WTC11 (cell line): ENCODE measurements at regions not wholly inside any gene's neighbourhood (a gene's known extent, or its start where the extent isn't known, plus 50 kb on each side); places are given as distances from the start of the nearest gene placed in this dataset.

Experiments used
- ATAC-seq: fragments of 200-7000 bp; cut with Tn5 transposase; 2 replicates; pipeline ENCODE4 v1.10.0; 2021; ENCODE audit warnings: mild to moderate bottlenecking, moderate library complexity
- CTCF ChIA-PET: fragments of 300-600 bp; sonication (Branson Sonifier 250); formaldehyde crosslinking; loops from one replicate; lab custom pipeline; 2021; ENCODE audit warnings: antibody characterized with exemption; lab: Charles Lee
- POLR2A ChIA-PET: fragments of 350-600 bp; sonication (Branson Sonifier 250); formaldehyde crosslinking; loops from one replicate; lab custom pipeline; 2021; ENCODE audit warnings: antibody characterized with exemption; lab: Charles Lee
- DNase-seq: peaks from one replicate; pipeline ENCODE4 v3.0.0; 2021; ENCODE audit warnings: low spot score
- H3K27ac Mint-ChIP-seq: 2 replicates; pipeline ENCODE4 v1.8.0; 2021; ENCODE audit warnings: mixed read lengths
- H3K27me3 Mint-ChIP-seq: 2 replicates; pipeline ENCODE4 v1.8.0; 2021; ENCODE audit warnings: low read depth, mild to moderate bottlenecking, moderate library complexity, mixed read lengths
- H3K36me3 Mint-ChIP-seq: 2 replicates; pipeline ENCODE4 v1.8.0; 2021; ENCODE audit warnings: mixed read lengths
- H3K4me1 Mint-ChIP-seq: 2 replicates; pipeline ENCODE4 v1.8.0; 2022; ENCODE audit warnings: mixed read lengths
- H3K4me3 Mint-ChIP-seq: 2 replicates; pipeline ENCODE4 v1.8.0; 2021; ENCODE audit warnings: mild to moderate bottlenecking, moderate library complexity, mixed read lengths
- H3K9me3 Mint-ChIP-seq: 2 replicates; pipeline ENCODE4 v1.8.0; 2021; ENCODE audit warnings: mixed read lengths
- CTCF ChIP-seq: fragments of 200-600 bp; IDR thresholded peaks from 2 replicates; pipeline ENCODE4 v1.8.0; 2022; ENCODE audit warnings: antibody characterized with exemption
- ESRRA ChIP-seq: sonication (generic); formaldehyde crosslinking; IDR thresholded peaks from 2 replicates; pipeline ENCODE4 v1.8.1; 2022; ENCODE audit warnings: mild to moderate bottlenecking, missing genetic modification reagents, borderline replicate concordance
- JUN ChIP-seq: sonication (generic); formaldehyde crosslinking; IDR thresholded peaks from 2 replicates; pipeline ENCODE4 v1.8.0; 2023; ENCODE audit warnings: mild to moderate bottlenecking, missing genetic modification reagents
- MXD4 ChIP-seq: fragments of 250-450 bp; sonication (Bioruptor Pico); IDR thresholded peaks from 2 replicates; pipeline ENCODE4 v1.8.0; 2021; ENCODE audit warnings: mild to moderate bottlenecking, moderate library complexity, borderline replicate concordance
- NFE2L1 ChIP-seq: sonication (generic); formaldehyde crosslinking; IDR thresholded peaks from 2 replicates; pipeline ENCODE4 v1.8.1; 2023; ENCODE audit warnings: missing genetic modification reagents
- NR1H2 ChIP-seq: sonication (generic); formaldehyde crosslinking; IDR thresholded peaks from 2 replicates; pipeline ENCODE4 v1.9.0; 2021; ENCODE audit warnings: mild to moderate bottlenecking, moderate library complexity, missing genetic modification reagents
- PRDM15 ChIP-seq: sonication (generic); formaldehyde crosslinking; IDR thresholded peaks from 2 replicates; pipeline ENCODE4 v1.8.0; 2022; ENCODE audit warnings: missing genetic modification reagents
- SP1 ChIP-seq: sonication (generic); formaldehyde crosslinking; conservative IDR thresholded peaks from 2 replicates; pipeline ENCODE4 v1.8.1; 2022; ENCODE audit warnings: missing genetic modification reagents
- TP53 ChIP-seq: sonication (generic); formaldehyde crosslinking; IDR thresholded peaks from 2 replicates; pipeline ENCODE4 v1.8.1; 2023; ENCODE audit warnings: mild to moderate bottlenecking, missing genetic modification reagents
- ZNF317 ChIP-seq: sonication (generic); formaldehyde crosslinking; IDR thresholded peaks from 2 replicates; pipeline ENCODE4 v1.8.1; 2023; ENCODE audit warnings: low read depth, mild to moderate bottlenecking, moderate library complexity, missing genetic modification reagents, borderline replicate concordance
- ZNF423 ChIP-seq: fragments of 250-450 bp; sonication (Bioruptor Pico); IDR thresholded peaks from 2 replicates; pipeline ENCODE4 v2.1.2; 2022; ENCODE audit warnings: mild to moderate bottlenecking, moderate library complexity
- TF ChIP-seq, protein P1 (sequence below): sonication (generic); formaldehyde crosslinking; IDR thresholded peaks from 2 replicates; pipeline ENCODE4 v1.8.0; 2022; ENCODE audit warnings: mild to moderate bottlenecking, missing genetic modification reagents
- TF ChIP-seq, protein P2 (sequence below): sonication (generic); formaldehyde crosslinking; IDR thresholded peaks from 2 replicates; pipeline ENCODE4 v1.8.0; 2023; ENCODE audit warnings: mild to moderate bottlenecking, missing genetic modification reagents
- TF ChIP-seq, protein P3 (sequence below): sonication (generic); formaldehyde crosslinking; IDR thresholded peaks from 2 replicates; pipeline ENCODE4 v1.8.1; 2023; ENCODE audit warnings: mild to moderate bottlenecking, missing genetic modification reagents, borderline replicate concordance

- TF ChIP-seq, protein P1, sequence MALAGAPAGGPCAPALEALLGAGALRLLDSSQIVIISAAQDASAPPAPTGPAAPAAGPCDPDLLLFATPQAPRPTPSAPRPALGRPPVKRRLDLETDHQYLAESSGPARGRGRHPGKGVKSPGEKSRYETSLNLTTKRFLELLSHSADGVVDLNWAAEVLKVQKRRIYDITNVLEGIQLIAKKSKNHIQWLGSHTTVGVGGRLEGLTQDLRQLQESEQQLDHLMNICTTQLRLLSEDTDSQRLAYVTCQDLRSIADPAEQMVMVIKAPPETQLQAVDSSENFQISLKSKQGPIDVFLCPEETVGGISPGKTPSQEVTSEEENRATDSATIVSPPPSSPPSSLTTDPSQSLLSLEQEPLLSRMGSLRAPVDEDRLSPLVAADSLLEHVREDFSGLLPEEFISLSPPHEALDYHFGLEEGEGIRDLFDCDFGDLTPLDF: no peak
- no peak for TF ChIP-seq MXD4 (CRISPR knock-in tag)
- TF ChIP-seq TP53 (CRISPR knock-in tag): no peak
- no peak for TF ChIP-seq NR1H2 (CRISPR knock-in tag)
Measured at GRCh38 chr6:4352731-4353130, 217.4 kb upstream of the ECI2 start (continued).

GRCh38 chr6:4352322-4352669 lies 216.9 kb upstream of the ECI2 start:
- no peak overlapping the region for H3K4me3 Mint-ChIP-seq
- H3K27ac Mint-ChIP-seq: no peak overlapping the region
- ChIA-PET CTCF (no interaction called here), POLR2A (no interaction called here)
- DNase-seq: no peak
- peaks cover 2% of the 10 kb centered on the region for H3K27me3 Mint-ChIP-seq
- TF ChIP-seq ZNF317 (no peak), CTCF (no peak), SP1 (CRISPR knock-in tag) (no peak), ESRRA (CRISPR knock-in tag) (no peak), NFE2L1 (CRISPR knock-in tag) (no peak), JUN (CRISPR knock-in tag) (no peak)
- TF ChIP-seq, protein P2, sequence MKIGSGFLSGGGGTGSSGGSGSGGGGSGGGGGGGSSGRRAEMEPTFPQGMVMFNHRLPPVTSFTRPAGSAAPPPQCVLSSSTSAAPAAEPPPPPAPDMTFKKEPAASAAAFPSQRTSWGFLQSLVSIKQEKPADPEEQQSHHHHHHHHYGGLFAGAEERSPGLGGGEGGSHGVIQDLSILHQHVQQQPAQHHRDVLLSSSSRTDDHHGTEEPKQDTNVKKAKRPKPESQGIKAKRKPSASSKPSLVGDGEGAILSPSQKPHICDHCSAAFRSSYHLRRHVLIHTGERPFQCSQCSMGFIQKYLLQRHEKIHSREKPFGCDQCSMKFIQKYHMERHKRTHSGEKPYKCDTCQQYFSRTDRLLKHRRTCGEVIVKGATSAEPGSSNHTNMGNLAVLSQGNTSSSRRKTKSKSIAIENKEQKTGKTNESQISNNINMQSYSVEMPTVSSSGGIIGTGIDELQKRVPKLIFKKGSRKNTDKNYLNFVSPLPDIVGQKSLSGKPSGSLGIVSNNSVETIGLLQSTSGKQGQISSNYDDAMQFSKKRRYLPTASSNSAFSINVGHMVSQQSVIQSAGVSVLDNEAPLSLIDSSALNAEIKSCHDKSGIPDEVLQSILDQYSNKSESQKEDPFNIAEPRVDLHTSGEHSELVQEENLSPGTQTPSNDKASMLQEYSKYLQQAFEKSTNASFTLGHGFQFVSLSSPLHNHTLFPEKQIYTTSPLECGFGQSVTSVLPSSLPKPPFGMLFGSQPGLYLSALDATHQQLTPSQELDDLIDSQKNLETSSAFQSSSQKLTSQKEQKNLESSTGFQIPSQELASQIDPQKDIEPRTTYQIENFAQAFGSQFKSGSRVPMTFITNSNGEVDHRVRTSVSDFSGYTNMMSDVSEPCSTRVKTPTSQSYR: no peak
- TF ChIP-seq, protein P3, sequence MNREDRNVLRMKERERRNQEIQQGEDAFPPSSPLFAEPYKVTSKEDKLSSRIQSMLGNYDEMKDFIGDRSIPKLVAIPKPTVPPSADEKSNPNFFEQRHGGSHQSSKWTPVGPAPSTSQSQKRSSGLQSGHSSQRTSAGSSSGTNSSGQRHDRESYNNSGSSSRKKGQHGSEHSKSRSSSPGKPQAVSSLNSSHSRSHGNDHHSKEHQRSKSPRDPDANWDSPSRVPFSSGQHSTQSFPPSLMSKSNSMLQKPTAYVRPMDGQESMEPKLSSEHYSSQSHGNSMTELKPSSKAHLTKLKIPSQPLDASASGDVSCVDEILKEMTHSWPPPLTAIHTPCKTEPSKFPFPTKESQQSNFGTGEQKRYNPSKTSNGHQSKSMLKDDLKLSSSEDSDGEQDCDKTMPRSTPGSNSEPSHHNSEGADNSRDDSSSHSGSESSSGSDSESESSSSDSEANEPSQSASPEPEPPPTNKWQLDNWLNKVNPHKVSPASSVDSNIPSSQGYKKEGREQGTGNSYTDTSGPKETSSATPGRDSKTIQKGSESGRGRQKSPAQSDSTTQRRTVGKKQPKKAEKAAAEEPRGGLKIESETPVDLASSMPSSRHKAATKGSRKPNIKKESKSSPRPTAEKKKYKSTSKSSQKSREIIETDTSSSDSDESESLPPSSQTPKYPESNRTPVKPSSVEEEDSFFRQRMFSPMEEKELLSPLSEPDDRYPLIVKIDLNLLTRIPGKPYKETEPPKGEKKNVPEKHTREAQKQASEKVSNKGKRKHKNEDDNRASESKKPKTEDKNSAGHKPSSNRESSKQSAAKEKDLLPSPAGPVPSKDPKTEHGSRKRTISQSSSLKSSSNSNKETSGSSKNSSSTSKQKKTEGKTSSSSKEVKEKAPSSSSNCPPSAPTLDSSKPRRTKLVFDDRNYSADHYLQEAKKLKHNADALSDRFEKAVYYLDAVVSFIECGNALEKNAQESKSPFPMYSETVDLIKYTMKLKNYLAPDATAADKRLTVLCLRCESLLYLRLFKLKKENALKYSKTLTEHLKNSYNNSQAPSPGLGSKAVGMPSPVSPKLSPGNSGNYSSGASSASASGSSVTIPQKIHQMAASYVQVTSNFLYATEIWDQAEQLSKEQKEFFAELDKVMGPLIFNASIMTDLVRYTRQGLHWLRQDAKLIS (CRISPR knock-in tag): no peak
- H3K4me1 Mint-ChIP-seq: no peaks in the 10 kb centered on the region
- peaks cover 8% of the 10 kb centered on the region for H3K9me3 Mint-ChIP-seq
- H3K36me3 Mint-ChIP-seq: no peaks in the 10 kb centered on the region
- no peak for ATAC-seq

- DNase-seq (no peak), ATAC-seq (no peak)
- Mint-ChIP-seq H3K36me3 (no peaks in the 10 kb centered on the region), H3K4me1 (no peaks in the 10 kb centered on the region), H3K27me3 (peaks cover 2% of the 10 kb centered on the region), H3K9me3 (peaks cover 7% of the 10 kb centered on the region; the same call in 1 of the 2 replicates), H3K4me3 (no peak overlapping the region), H3K27ac (no peak overlapping the region)
- ChIA-PET CTCF (no interaction called here), POLR2A (no interaction called here)
- TF ChIP-seq CTCF (no peak), PRDM15 (CRISPR knock-in tag) (no peak), ZNF423 (CRISPR knock-in tag) (no peak)
- TF ChIP-seq, protein P1: no peak
Measured at GRCh38 chr6:4351520-4352321, 216.3 kb upstream of the ECI2 start.
